GM18498 (cell line): ENCODE measurements at regions not wholly inside any gene's neighbourhood (a gene's known extent, or its start where the extent isn't known, plus 50 kb on each side); places are given as distances from the start of the nearest gene placed in this dataset.
"Not testable (repeated sequence)": the region's sequence is repeated elsewhere in the genome, so short reads cannot be mapped to it uniquely, and the experiment has no call there.

Source experiments
- ATAC-seq: cut with Tn5 transposase; IDR thresholded peaks from one replicate; pipeline ENCODE4 v1.9.1; 2021; ENCODE audit warnings: mild to moderate bottlenecking, moderate library complexity; ENCODE audit not compliant: unreplicated experiment

DNA sequence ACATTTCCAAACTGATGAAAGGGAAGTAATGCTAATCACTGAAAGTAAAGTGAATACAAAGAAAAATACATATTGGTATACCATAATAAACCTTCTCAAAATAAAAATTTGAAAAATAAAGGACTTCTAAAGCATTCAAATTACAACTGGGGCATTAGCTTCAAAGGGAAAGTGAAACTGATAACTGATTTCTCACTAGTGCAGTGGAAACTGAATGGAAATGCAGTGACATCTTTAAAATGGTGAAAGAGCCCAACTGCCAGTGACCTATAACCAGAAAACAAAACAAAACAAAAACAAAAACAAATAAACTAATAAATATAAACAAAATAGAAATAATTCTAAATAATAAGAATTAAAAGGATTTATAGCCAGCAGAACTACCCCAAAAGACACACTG lies 297.5 kb upstream of the GRIN3A start:
- ATAC-seq: peak; percentile 89

DNA sequence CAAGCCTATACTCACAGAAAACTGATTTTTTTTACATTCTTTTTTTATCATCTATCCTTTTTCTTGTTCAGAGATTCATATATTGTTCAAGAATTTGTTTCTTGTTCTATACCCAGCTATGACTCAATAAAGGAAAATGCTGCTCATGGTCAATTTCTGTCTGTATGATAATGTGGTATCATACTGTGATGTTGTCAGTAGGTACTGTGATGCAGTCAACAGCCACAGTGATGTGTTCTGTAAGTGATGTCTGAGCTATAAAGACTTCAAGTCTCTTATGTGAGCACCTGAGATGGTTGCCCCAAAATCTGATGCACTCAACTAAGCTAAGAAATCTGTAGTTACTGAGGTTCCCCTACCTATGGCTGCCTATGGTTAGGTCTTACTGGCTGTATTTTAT lies 294.2 kb upstream of the GRIN3A start:
- no peak for ATAC-seq

DNA sequence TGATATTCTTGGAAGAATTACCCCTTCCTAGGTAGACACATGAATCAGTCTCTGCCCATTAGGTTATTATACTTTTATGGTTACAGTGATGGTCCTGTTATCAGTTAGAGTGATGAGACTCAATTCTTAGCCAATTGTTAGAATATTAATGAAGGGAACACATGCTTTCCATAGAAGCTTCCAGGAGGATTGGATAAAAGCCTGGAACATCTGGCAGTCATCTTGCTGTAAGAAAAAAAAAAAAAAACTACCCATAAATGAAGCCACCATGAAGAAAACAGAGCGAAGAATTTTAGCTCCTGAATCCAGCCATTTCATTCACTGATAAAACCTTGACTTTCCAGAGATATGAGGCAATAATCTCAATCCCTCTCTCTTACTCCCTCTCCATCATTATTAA lies 262.5 kb upstream of the GRIN3A start:
- ATAC-seq: no peak

DNA sequence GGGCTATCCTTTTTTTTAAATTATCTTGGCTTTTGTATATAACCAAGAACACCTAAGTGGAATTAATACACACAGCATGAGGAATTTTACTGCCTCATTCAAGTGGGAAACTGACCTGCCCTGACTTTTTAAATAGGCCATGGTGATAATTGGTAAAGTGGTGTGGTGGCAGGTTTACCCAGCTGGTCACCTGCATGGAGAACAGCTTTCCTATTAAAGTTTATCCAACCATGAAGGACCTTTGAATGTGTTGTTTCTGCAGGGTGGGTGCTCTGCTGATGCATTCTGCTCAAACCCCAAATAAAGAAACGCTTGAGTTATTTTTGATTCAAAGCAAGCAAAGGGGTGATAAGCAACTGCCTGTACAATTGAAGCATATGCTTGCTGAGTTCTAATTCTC lies 261.0 kb upstream of the GRIN3A start:
- ATAC-seq: no peak

DNA sequence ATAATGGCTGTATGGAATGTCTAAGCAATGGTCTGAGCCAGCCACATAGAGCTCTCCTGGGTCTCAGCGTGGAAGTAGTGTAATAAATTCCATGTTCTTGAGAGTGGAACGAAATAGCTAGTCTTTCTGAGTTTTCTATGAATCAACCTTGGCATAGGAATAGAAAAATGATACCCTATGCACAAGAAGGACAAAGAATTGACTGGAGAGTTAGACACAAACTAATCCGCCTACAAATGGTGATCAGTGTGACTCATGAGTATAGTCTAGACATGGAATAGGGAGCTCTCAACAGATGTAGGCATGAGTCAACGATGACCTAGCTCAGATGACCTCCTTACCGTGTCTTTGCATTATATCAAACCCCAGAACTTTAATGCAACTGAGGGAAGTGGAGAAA lies 256.8 kb upstream of the GRIN3A start:
- no peak for ATAC-seq

DNA sequence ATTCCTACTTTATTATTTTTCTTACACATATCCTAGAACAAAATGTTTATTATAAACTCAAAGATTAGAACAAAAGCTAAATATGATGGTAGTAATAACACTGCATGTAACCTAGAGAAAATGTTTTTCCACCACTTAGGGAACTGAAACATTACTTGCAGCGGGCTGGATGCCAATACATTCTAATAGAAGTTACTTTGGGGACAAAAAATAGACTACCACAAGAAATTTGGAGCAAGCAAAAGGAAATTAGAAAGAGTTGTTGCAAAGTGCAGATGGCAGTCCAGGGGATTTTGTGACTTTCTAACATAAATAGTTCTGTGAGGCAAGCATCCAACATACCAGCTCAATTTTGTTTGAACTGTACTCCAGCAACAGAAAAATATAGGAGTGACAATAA lies 255.3 kb upstream of the GRIN3A start:
- ATAC-seq: no peak

DNA sequence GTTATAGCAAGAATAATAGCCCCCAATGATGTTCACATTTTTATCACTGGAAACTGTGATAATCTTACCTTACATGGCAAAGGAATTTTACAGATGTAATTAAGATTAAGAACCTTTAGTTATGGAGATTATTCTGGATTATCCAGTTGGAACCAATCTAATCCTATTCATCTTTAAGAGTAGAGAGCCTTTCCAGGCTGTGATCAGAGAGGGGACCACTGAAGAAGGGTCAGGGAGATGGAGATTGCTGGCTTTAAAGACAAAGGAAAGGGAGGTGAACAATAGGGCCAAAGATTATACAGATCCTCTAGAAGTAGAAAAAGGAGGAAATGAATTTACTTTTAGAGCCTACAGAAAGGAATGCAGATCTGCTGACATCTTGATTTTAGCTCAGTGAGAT lies 253.5 kb upstream of the GRIN3A start:
- ATAC-seq: no peak

DNA sequence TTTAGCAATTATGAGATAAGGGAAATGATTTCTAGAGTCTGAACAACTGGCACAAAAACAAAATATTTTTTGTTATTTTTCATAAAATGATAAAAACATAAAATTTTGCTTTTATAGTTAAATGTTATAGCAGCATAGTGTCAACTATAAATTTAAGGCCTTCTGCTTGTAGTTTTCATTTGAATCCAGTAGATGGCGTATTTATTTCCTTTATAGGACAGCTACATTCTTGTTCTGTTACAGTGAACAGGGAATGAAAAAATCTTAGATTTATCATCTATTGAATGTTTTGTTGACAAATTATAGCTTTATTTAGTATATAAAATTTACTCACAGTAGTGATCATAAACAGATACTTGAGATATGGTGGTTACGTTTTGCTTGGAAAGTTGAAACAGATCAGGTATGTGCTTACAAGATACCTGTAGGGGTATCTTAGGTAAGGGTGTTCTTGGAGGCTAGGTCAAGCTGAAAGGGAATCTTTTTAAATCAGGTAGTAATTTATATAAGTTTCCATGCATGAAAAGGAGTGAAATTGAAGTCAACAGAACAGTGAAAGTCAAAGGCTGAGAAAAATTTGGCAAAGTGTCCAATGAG lies 239.3 kb upstream of the GRIN3A start:
- peak; percentile 84 for ATAC-seq

DNA sequence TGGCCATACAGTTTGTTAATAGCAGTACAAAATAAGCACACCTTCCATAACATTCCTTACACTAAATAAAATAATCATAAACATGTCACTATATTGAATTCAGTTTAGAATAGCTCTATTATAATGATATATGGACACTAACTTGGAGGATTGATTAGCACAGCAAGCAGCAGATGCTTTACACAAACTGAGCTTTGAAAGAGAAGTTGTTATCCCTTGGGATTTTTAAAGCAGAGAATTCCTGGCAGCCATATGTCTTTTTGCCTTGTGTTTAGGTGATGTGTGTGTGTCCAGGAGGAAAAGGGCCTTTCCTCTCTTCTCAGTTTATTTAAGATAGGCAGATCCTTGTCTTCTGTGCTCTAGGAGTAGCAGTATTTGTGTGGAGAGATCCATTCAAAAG lies 232.2 kb upstream of the GRIN3A start:
- ATAC-seq: no peak

DNA sequence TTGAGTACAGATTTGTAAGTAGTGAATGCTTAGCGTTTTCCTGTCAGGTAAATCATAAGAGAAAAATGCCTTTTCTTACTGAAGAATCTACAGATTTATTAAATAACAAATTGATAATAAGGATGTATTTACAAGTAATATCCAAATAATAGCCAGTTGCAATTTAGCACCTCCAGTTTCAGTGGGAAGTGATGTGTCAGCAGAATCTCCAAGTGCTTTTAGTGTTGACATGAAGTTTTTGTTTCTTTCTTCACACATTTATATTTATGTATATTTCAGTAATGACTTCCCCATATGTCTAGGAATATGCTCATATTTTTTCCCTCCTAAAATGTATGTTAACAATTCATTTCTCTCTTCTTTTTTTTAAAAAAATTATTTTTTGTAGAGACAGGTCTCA lies 229.9 kb upstream of the GRIN3A start:
- no peak for ATAC-seq

DNA sequence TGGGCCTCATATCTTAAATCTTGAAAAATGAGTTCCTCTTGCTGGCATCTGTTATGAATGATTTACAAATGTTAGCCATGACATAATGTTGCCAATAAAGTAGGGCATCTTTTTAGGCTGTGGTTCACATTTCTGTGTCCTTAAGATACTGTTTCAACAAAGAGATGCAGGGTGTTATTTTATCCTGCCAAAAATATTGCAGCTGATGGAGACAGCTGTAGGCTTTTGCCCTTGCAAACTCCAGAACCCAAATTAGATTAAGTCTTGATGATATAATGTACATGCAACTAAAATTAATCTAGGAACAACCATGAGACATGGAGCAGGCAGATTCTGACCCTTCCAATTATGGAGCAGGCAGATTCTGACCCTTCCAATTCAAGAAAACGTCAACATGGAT lies 228.2 kb upstream of the GRIN3A start:
- ATAC-seq: no peak

DNA sequence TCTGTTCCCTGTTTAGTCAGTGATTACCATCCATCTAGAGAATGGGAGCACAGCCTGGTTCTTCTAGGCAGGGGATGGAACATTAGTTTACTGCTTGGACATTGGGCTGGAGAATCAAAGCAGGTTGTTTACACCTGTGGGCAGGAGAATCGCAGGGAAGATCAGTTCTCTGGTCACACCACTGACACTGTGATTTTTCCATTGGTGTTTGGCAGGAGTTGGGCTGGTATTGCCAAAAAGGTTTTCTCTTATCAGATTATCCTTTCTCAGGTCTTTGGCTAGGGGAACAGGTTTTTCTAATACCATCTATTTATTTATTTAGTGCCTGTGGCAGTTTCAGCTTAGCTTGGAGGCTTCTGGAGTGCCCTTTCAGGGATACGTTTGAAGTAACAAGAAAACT lies 219.3 kb upstream of the GRIN3A start:
- ATAC-seq: no peak

DNA sequence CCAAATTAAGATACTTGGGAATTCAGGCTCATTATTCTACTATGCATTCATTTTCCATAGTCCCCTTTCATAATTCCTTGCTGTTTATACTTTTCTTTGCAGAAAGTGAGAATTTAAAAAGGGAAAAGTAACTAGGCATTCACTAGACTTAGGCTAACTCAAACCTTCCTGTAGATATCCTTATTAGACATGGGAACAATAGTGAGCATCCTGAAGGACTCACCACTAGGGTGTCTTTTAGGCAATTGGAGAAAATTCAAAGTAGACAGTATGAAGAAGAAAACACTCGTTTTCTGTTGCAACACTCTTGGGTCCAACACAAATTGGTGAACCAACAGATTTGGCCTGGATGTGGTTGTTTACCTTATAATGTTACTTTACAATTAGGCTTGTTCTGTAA lies 213.2 kb upstream of the GRIN3A start:
- ATAC-seq: no peak

DNA sequence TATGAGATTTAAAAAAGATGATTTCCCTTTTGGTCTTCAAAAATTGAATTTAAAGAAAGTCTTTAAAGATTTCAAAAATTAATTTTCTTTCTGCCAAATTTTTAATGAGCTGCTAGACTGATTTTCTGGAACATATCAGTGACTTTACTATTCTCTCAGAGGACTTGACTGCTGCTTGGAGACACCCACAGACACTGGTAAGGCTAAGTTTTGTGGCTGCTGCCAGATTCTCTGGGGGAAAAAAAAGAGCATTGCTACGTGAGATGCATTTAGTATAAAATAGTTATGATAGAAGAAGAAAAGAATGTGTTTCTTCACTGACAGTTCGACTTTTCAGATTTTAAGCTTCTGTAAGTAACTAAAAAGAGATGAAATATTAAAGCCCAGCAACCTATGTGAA lies 193.3 kb upstream of the GRIN3A start:
- no peak for ATAC-seq

DNA sequence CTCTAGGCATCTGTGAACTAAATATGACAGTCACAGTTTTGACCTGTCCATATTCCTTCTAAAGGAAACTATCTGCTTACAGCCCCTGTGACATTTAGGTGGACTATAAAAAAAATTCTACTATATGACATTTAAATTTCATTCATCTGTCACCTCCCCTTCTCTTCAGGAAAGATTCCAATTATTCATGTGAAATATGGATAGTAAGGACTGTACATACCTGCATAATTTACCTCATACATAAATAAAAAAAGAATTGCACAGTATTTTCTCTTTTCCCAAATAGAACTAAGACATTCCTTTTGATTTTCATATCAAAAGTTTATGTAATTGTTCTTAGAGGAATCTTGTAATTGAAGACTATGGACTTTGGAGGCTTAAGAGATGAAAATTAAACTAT lies 192.3 kb upstream of the GRIN3A start:
- no peak for ATAC-seq

DNA sequence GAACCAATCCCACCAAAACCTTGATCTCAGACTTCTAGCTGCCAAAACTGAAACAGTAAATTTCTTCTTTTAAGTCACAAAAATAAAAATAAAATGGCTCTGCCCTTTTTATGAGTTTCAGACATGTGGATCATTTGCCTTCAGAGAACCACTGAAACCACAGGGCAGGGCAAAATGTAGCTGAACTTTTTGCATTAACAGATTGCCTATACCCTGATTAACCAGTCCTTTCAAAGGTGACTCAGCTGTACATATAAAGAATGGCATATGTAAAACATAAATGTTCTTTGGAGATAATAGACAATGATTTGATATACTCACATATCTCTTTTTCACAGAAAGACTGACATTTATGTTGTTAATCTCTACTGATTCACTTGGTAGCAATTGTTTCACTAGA lies 187.1 kb upstream of the GRIN3A start:
- no peak for ATAC-seq

DNA sequence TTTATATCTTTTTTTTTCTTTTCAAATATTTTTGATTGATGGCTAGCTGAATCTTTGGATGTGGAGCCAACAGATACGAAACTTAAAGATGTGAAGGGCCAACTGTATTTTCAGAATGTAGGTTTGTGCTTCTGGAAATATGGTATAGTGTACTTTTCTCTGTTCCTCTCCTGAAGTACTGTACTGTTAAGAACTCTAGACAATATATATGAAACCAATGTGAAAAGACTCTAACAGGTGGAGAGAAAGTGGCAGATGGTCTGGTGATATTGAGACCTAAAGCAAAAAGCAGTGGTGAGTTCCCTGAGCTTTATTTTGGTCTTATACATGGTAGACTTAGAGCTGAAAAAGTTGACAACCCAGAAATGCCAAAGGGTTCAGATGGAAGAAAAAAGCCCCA lies 185.0 kb upstream of the GRIN3A start:
- no peak for ATAC-seq

DNA sequence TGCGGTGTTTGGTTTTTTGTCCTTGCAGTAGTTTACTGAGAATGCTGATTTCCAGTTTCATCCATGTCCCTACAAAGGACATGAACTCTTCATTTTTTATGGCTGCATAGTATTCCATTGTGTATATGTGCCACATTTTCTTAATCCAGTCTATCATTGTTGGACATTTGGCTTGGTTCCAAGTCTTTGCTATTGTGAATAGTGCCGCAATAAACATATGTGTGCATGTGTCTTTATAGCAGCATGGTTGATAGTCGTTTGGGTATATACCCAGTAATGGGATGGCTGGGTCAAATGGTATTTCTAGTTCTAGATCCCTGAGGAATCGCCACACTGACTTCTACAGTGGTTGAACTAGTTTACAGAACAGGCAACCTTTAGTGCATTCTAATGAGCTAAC lies 178.5 kb upstream of the GRIN3A start:
- ATAC-seq: not testable (repeated sequence)

DNA sequence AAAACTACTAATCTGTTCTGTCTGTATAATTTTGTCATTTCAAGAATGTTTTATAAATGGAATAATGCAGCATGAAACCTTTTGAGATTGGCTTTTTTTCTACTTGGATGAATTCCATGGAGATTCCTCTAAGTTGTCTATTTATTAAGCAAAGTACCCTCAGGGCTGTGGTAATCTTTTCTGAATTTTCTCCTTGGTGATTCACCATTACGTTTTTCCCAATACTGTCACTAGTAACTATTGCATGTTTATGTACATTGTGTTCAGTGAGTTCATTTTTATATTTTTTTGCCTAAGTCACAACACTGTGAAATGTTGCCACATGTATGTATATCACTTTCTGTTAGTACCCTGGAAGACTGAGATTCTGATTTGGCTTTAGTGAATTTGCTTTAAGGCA lies 177.0 kb upstream of the GRIN3A start:
- ATAC-seq: no peak

DNA sequence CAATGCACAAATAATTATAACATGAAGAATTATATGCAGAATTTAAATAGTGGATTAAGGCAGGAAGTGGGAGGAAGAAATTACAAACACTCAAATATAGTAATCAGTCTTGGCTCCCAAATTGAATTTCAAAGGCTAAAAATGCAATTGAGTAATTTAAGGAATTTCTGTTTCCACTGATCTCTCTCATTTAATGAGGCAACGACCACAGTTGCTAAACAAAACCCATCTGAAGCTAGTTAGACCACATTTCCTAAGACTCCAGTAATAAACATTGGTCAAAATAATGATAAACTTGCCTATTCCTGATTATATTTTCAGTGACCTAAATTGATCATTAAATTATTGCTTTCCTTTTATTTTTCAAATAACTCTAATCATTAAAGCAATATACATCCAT lies 174.3 kb upstream of the GRIN3A start:
- no peak for ATAC-seq

DNA sequence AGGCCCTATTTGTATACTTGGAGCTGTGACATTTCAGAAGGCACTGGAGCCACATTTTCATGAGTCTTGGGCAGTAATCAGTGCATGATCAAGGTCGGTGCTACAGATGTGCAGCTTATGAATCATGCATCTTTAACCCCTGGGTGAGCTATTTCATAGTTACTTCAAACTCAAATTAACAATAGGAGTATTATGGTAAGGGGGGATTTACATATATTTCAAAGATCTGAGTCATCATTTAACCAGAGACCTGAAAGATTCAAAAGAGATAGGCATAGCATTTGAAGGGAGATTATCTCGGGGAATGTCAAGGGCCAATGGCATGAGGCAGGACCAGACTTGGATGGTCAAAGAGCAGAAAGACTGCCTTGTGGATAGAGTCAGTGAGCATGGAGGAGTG lies 169.0 kb upstream of the GRIN3A start:
- no peak for ATAC-seq

DNA sequence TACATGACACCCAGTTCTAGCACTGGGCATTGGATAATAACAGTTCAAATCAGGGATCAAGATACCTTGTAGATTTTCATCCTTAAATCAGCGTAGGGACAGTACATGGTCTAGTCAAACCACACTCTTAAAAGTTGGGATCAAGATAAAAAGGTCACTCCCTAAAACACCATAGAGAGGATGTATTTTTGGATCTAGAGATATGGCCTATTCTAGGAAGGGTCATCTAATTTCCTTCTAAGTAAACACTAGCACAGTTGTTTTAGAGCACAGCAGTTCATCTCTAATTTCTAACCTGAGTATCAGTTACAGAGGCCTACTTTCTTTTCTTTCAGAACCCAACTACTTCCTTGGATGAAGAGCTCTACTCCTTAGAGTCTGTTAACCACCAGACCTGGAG lies 166.4 kb upstream of the GRIN3A start:
- ATAC-seq: no peak

DNA sequence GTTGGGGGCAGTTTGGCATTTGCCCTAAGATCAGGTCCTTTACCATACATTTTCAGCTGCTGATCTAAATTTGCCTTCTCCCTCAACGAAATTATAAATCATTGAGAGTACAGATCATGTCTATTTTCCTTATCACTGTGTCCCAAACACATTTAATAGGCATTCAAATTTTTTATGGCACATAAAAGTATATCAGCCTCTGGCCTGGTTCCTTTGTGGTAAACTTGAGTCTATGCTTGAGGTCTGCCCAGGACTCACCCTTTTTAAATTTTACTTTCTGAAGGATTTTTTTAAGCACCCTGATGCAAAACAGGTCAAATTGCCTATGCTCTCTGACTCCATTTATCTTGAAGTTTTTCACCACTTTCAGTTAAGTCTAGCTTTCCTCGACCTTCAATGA lies 163.6 kb upstream of the GRIN3A start:
- no peak for ATAC-seq

DNA sequence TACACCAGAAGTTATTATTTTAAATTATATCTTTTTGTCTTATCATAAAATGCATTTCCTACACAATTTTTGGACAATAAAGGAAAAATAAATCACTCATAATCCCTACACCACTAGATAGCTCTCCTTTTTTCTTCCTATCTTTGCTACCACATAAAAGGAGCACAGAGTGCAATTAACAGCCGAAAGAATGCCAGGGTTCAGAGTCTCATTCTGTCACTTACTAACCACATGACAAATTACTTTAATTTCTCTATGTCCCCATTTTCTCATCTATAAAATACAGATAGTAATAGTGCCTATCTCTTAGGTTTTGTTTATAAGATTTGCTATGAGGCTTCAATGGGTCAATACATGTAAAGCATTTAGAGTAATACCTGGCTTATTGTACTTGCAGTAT lies 158.7 kb upstream of the GRIN3A start:
- ATAC-seq: no peak
